Mammary epithelial cell (primary cell): ENCODE measurements at regions not wholly inside any gene's neighbourhood (a gene's known extent, or its start where the extent isn't known, plus 50 kb on each side); places are given as distances from the start of the nearest gene placed in this dataset.

Source experiments
- EZH2 ChIP-seq: IDR thresholded peaks from 2 replicates; pipeline ENCODE4 v1.6.1; 2012; ENCODE audit warnings: low read length, inconsistent platforms, borderline replicate concordance
- TF ChIP-seq, protein P1 (sequence below), 2 donors: IDR thresholded peaks in 1 of 2; conservative IDR thresholded peaks in 1 of 2; 2 replicates each; pipeline ENCODE4 v1.5.1; 2011 to 2012; ENCODE audit warnings: inconsistent platforms in 2 of 2, low read length in 2 of 2, mild to moderate bottlenecking in 2 of 2, control low read depth in 1 of 2, low read depth in 1 of 2; ENCODE audit not compliant: insufficient read depth in 1 of 2; ENCODE audit errors: extremely low read depth in 1 of 2

DNA sequence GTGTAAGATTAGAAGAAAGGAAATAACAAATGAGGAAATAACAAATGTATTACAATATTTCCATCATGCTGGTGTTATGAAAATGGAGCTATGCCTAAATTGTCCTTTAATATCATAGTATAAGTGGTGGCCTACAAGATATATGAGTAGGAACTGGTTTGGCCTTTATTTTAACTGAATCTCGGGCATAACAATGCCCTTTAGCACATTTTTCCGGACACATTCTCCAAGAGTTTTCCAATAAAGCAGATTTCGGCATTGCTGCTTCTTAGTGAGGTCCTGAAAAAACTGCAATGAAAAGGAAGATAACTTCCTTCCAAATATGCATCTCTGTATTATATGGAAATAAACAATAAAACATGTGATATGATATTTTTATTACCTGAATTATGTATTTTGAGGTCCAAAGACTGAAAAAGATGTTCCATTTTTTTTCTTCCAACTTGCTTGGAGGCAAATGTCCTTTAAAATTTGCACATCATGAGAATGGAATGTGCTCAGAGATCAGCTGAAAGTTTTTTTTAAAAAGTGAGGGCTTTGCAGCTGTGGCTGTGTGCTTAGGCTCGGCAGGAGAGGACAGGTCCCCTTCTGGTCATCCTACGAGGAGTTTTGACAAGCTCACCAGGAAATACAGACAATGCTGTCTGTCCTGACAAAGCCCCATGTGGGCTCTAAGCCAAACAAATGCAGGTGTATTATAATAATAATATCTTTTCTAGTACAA is 132.3 kb upstream of the RND3 start:
- TF ChIP-seq, protein P1, sequence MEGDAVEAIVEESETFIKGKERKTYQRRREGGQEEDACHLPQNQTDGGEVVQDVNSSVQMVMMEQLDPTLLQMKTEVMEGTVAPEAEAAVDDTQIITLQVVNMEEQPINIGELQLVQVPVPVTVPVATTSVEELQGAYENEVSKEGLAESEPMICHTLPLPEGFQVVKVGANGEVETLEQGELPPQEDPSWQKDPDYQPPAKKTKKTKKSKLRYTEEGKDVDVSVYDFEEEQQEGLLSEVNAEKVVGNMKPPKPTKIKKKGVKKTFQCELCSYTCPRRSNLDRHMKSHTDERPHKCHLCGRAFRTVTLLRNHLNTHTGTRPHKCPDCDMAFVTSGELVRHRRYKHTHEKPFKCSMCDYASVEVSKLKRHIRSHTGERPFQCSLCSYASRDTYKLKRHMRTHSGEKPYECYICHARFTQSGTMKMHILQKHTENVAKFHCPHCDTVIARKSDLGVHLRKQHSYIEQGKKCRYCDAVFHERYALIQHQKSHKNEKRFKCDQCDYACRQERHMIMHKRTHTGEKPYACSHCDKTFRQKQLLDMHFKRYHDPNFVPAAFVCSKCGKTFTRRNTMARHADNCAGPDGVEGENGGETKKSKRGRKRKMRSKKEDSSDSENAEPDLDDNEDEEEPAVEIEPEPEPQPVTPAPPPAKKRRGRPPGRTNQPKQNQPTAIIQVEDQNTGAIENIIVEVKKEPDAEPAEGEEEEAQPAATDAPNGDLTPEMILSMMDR (conservative IDR thresholded peaks at IDR 0.05 in 1 of 2, IDR thresholded peaks at IDR 0.05 in 1 of 2; ENCODE audit: extremely low read depth in 1 of 2, insufficient read depth in 1 of 2, low read depth in 1 of 2, low read length in 2 of 2): no peak
- no peak for TF ChIP-seq EZH2
